ENCODE measurements at regions not wholly inside any gene's neighbourhood (a gene's known extent, or its start where the extent isn't known, plus 50 kb on each side); places are given as distances from the start of the nearest gene placed in this dataset.
"Not testable (repeated sequence)": the region's sequence is repeated elsewhere in the genome, so short reads cannot be mapped to it uniquely, and the experiment has no call there.

- DNase-seq, result no peak
These were observed 107.3 kb upstream of the SYT6 start for GRCh38 chr1:114260805-114261484.

- no peak for DNase-seq
These were observed 106.0 kb upstream of the SYT6 start for GRCh38 chr1:114259511-114260160.

- no peak for DNase-seq
These were observed 105.0 kb upstream of the SYT6 start for GRCh38 chr1:114258633-114259032.

- DNase-seq, result no peak
These were observed 104.4 kb upstream of the SYT6 start for GRCh38 chr1:114258074-114258473.

GRCh38 chr1:114257554-114257953, 103.9 kb upstream of the SYT6 start:
- no peak for DNase-seq

- DNase-seq, result no peak
These were observed 100.2 kb upstream of the SYT6 start for GRCh38 chr1:114253900-114254299.

GRCh38 chr1:114251573-114251939, 97.9 kb upstream of the SYT6 start:
- DNase-seq, result no peak

GRCh38 chr1:114250683-114251572, 97.3 kb upstream of the SYT6 start:
- DNase-seq, result no peak

- no peak for DNase-seq
These were observed 96.0 kb upstream of the SYT6 start for GRCh38 chr1:114249691-114250090.

GRCh38 chr1:114248162-114248561, 94.5 kb upstream of the SYT6 start:
- no peak for DNase-seq

- not testable (repeated sequence) for DNase-seq
These were observed 89.0 kb upstream of the SYT6 start for GRCh38 chr1:114242531-114243210.

- no peak for DNase-seq
These were observed 84.4 kb upstream of the SYT6 start for GRCh38 chr1:114238053-114238452.

- DNase-seq, result no peak
These were observed 82.8 kb upstream of the SYT6 start for GRCh38 chr1:114236517-114236916.

- no peak for DNase-seq
These were observed 82.3 kb upstream of the SYT6 start for GRCh38 chr1:114235960-114236359.

- DNase-seq, result no peak
These were observed 81.6 kb upstream of the SYT6 start for GRCh38 chr1:114235281-114235680.

GRCh38 chr1:114234408-114235124, 80.9 kb upstream of the SYT6 start:
- no peak for DNase-seq

- no peak for DNase-seq
These were observed 79.0 kb upstream of the SYT6 start for GRCh38 chr1:114232691-114233090.

- no peak for DNase-seq
These were observed 77.6 kb upstream of the SYT6 start for GRCh38 chr1:114231301-114231700.

- DNase-seq, result no peak
These were observed 75.7 kb upstream of the SYT6 start for GRCh38 chr1:114229368-114229767.

GRCh38 chr1:114227059-114227458, 73.4 kb upstream of the SYT6 start:
- no peak for DNase-seq

- no peak for DNase-seq
These were observed 70.7 kb upstream of the SYT6 start for GRCh38 chr1:114224196-114224907.

GRCh38 chr1:114222920-114223319, 69.3 kb upstream of the SYT6 start:
- no peak for DNase-seq

Data from GF-D8 (cell line).